Dendritic cell treated with granulocyte-macrophage colony-stimulating factor and Interleukin-4, amounts not matched to agents 40 ng/mL and 50 ng/mL, for 4 days (primary cell): ENCODE measurements at regions not wholly inside any gene's neighbourhood (a gene's known extent, or its start where the extent isn't known, plus 50 kb on each side); places are given as distances from the start of the nearest gene placed in this dataset.
A peak's percentile ranks its signal among the peaks of the same experiment; 100 is the strongest.

Experiments
- H3K27ac Mint-ChIP-seq: one replicate; pipeline ENCODE4 v1.8.0; 2022; ENCODE audit warnings: mild to moderate bottlenecking, mixed read lengths
- H3K27me3 Mint-ChIP-seq: one replicate; pipeline ENCODE4 v1.8.0; 2022; ENCODE audit warnings: mild to moderate bottlenecking, mixed read lengths
- H3K36me3 Mint-ChIP-seq: one replicate; pipeline ENCODE4 v1.8.0; 2022; ENCODE audit warnings: low read depth, mixed read lengths
- H3K4me1 Mint-ChIP-seq: one replicate; pipeline ENCODE4 v1.8.0; 2022; ENCODE audit warnings: low read depth, mixed read lengths
- H3K4me3 Mint-ChIP-seq: one replicate; pipeline ENCODE4 v1.8.0; 2022; ENCODE audit warnings: mild to moderate bottlenecking, moderate library complexity, mixed read lengths
- H3K9me3 Mint-ChIP-seq: one replicate; pipeline ENCODE4 v1.8.0; 2022; ENCODE audit warnings: mixed read lengths
- intact Hi-C: fragments of 100-400 bp; cut with micrococcal nuclease; formaldehyde crosslinking; loops from one replicate; pipeline ENCODE4 v1.15.0; 2022

DNA sequence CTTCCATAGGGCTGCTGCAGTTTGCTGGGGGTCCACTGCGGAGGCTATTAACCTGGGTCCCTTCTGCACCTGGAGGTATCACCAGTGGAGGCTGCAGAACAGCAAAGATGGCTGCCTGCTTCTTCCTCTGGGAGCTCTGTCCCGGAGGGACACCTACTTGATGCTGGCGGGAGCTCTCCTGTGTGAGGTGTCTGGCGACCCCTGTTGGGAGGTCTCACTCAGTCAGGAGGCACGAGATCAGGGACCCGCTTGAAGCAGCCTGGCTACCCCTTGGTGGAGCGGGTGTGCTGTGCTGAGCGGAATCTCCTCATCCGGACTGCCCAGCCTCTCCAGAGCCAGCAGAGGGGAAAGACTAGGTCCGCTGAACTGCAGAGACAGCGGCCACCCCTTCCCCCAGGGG lies 56.0 kb upstream of the CTXND1 start:
- intact Hi-C loops = no loop called here
- no peaks in the 10 kb centered on the region for H3K36me3 Mint-ChIP-seq
- H3K4me1 Mint-ChIP-seq = no peaks in the 10 kb centered on the region
- H3K4me3 Mint-ChIP-seq = no peak overlapping the region
- peaks cover 8% of the 10 kb centered on the region for H3K9me3 Mint-ChIP-seq
- no peak overlapping the region for H3K27ac Mint-ChIP-seq
- peaks cover 22% of the 10 kb centered on the region for H3K27me3 Mint-ChIP-seq

- Mint-ChIP-seq H3K4me1 (no peaks in the 10 kb centered on the region), H3K4me3 (no peak overlapping the region), H3K27me3 (peaks cover 22% of the 10 kb centered on the region), H3K9me3 (peaks cover 8% of the 10 kb centered on the region), H3K36me3 (no peaks in the 10 kb centered on the region), H3K27ac (no peak overlapping the region)
- intact Hi-C loops = no loop called here
Observed at GRCh38 chr15:80309769-80310384, 57.9 kb upstream of the CTXND1 start.

- H3K9me3 Mint-ChIP-seq = peaks cover 8% of the 10 kb centered on the region
- no peaks in the 10 kb centered on the region for H3K4me1 Mint-ChIP-seq
- no peak overlapping the region for H3K4me3 Mint-ChIP-seq
- H3K36me3 Mint-ChIP-seq = no peaks in the 10 kb centered on the region
- intact Hi-C loops = no loop called here
- no peak overlapping the region for H3K27ac Mint-ChIP-seq
- peaks cover 22% of the 10 kb centered on the region for H3K27me3 Mint-ChIP-seq
Observed at GRCh38 chr15:80310776-80311175, 58.8 kb upstream of the CTXND1 start.

- H3K9me3 Mint-ChIP-seq = peaks cover 6% of the 10 kb centered on the region
- H3K36me3 Mint-ChIP-seq = no peaks in the 10 kb centered on the region
- intact Hi-C loops = no loop called here
- H3K27me3 Mint-ChIP-seq = peaks cover 8% of the 10 kb centered on the region
- no peaks in the 10 kb centered on the region for H3K4me1 Mint-ChIP-seq
- H3K27ac Mint-ChIP-seq = no peak overlapping the region
- no peak overlapping the region for H3K4me3 Mint-ChIP-seq
Observed at GRCh38 chr15:80315289-80315987, 63.4 kb upstream of the CTXND1 start.

- Mint-ChIP-seq H3K9me3 (no peaks in the 10 kb centered on the region), H3K27me3 (peaks cover 11% of the 10 kb centered on the region), H3K4me1 (no peaks in the 10 kb centered on the region), H3K36me3 (no peaks in the 10 kb centered on the region), H3K27ac (no peak overlapping the region), H3K4me3 (no peak overlapping the region)
- intact Hi-C loops = no loop called here
Observed at GRCh38 chr15:80317389-80318182, 65.6 kb upstream of the CTXND1 start.

DNA sequence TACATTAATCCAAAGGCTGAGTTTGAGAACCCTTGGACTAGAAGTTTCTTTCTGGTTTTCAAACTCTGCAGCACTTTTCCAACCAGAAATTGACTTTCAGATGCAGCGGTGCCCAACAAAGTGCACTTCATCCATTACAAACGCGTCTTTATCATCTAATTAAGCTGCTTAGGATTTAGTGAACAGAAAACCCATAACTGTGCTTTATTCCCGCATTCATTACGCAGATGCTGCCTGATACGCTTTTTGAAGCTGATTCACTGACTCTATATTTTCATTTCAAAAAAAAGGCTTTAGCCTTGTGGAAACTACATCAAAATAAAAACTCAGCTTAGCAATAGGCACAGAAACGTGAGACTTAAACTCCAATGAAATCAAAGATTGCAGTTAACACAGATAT lies 69.8 kb upstream of the CTXND1 start:
- Mint-ChIP-seq H3K4me3 (no peak overlapping the region), H3K27ac (no peak overlapping the region), H3K4me1 (no peaks in the 10 kb centered on the region), H3K27me3 (peaks cover 13% of the 10 kb centered on the region), H3K36me3 (no peaks in the 10 kb centered on the region), H3K9me3 (peaks cover 12% of the 10 kb centered on the region)
- intact Hi-C loops = no loop called here

DNA sequence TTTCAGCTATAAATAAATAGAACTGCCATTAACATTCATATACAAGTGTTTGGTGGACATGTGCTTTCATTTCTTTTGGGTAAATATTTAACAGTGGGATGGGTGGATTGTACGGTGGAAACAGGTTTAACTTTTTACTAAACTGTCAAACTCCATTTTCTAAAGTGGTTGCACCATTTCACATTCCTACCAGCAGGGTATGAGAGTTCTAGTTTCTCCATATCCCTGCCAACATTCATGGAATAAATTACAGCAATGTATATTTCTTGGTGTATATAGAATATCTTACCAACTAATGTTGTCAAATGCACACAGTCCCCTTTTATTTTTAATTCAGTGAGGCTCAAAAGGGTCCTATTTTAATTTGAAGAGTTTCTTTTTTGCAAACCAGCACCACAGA lies 71.3 kb upstream of the CTXND1 start:
- Mint-ChIP-seq H3K27me3 (peaks cover 13% of the 10 kb centered on the region), H3K4me3 (no peak overlapping the region), H3K4me1 (peaks cover 6% of the 10 kb centered on the region), H3K9me3 (peaks cover 12% of the 10 kb centered on the region), H3K36me3 (no peaks in the 10 kb centered on the region), H3K27ac (no peak overlapping the region)
- intact Hi-C loops = no loop called here

GRCh38 chr15:80324545-80325080 lies 72.6 kb upstream of the CTXND1 start:
- intact Hi-C loops = no loop called here
- H3K27me3 Mint-ChIP-seq = peaks cover 10% of the 10 kb centered on the region
- no peak overlapping the region for H3K4me3 Mint-ChIP-seq
- peaks cover 12% of the 10 kb centered on the region for H3K9me3 Mint-ChIP-seq
- H3K4me1 Mint-ChIP-seq = peaks cover 12% of the 10 kb centered on the region
- H3K36me3 Mint-ChIP-seq = no peaks in the 10 kb centered on the region
- H3K27ac Mint-ChIP-seq = no peak overlapping the region

- Mint-ChIP-seq H3K36me3 (no peaks in the 10 kb centered on the region), H3K27ac (no peak overlapping the region), H3K27me3 (peaks cover 8% of the 10 kb centered on the region), H3K4me3 (no peak overlapping the region), H3K4me1 (peaks cover 12% of the 10 kb centered on the region), H3K9me3 (peaks cover 12% of the 10 kb centered on the region)
- intact Hi-C loops = no loop called here
Observed at GRCh38 chr15:80325206-80325605, 73.2 kb upstream of the CTXND1 start.

DNA sequence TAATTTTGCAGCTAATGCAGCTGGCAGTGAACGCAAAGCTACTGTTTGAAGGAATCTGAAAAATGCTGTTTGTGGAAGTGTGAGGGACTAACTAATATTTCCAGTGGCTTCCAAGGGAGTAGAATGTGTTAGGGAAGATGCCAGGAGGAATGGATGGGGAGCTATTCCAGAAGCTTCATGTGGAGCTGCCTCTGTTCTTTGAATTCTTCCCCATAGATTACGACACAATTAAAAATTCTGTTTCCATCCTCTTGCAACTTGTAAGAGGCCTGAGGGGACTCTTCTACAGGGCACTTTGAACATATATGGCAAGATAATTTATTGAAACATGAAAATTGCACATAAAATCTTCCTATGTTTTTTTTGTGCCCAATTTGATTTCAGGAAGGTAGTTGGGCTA lies 74.3 kb upstream of the CTXND1 start:
- peaks cover 12% of the 10 kb centered on the region for H3K4me1 Mint-ChIP-seq
- peaks cover 4% of the 10 kb centered on the region for H3K27me3 Mint-ChIP-seq

GRCh38 chr15:80328496-80328895 lies 75.7 kb upstream of the ARNT2 start:
- Mint-ChIP-seq H3K27ac (peak overlapping the region; percentile 0), H3K9me3 (peaks cover 4% of the 10 kb centered on the region), H3K27me3 (peaks cover 5% of the 10 kb centered on the region), H3K36me3 (no peaks in the 10 kb centered on the region), H3K4me1 (peaks cover 23% of the 10 kb centered on the region), H3K4me3 (no peak overlapping the region)
- intact Hi-C loops = no loop called here

More for the DNA sequence above, 74.3 kb upstream of the CTXND1 start:
- intact Hi-C loops = no loop called here
- Mint-ChIP-seq H3K27ac (no peak overlapping the region), H3K36me3 (no peaks in the 10 kb centered on the region), H3K4me3 (no peak overlapping the region), H3K9me3 (peaks cover 12% of the 10 kb centered on the region)

GRCh38 chr15:80331886-80332406 lies 72.2 kb upstream of the ARNT2 start:
- H3K27me3 Mint-ChIP-seq = peaks cover 17% of the 10 kb centered on the region
- H3K27ac Mint-ChIP-seq = no peak overlapping the region
- no peaks in the 10 kb centered on the region for H3K9me3 Mint-ChIP-seq
- peaks cover 40% of the 10 kb centered on the region for H3K4me1 Mint-ChIP-seq
- H3K4me3 Mint-ChIP-seq = no peak overlapping the region
- intact Hi-C loops = no loop called here
- no peaks in the 10 kb centered on the region for H3K36me3 Mint-ChIP-seq

DNA sequence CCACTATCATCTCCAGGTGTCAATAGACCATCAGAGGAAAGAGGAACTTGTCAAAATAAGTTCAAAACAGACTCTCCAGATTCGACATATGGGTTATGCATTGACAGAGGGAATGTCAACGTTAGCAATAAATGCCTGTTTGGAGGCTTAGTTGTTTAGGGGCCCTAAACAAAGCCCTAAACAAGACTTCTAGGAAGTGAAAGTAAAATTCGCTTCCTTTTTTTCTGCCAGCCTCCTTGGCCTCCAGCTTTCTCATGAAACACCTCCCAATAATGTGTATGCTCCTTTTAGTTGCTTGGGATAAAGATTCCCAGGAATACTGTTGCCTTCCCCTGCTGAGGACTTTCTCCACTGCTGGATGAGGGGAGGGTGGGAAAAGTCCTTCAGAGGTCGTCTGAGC lies 70.9 kb upstream of the ARNT2 start:
- Mint-ChIP-seq H3K27me3 (peaks cover 20% of the 10 kb centered on the region), H3K4me3 (no peak overlapping the region), H3K36me3 (no peaks in the 10 kb centered on the region)

GRCh38 chr15:80334521-80334920 lies 69.7 kb upstream of the ARNT2 start:
- Mint-ChIP-seq H3K4me3 (no peak overlapping the region), H3K27ac (no peak overlapping the region), H3K9me3 (no peaks in the 10 kb centered on the region), H3K27me3 (peaks cover 22% of the 10 kb centered on the region), H3K4me1 (peaks cover 28% of the 10 kb centered on the region), H3K36me3 (no peaks in the 10 kb centered on the region)
- intact Hi-C loops = no loop called here

More for the DNA sequence above, 70.9 kb upstream of the ARNT2 start:
- Mint-ChIP-seq H3K4me1 (peaks cover 34% of the 10 kb centered on the region), H3K27ac (no peak overlapping the region), H3K9me3 (no peaks in the 10 kb centered on the region)
- intact Hi-C loops = no loop called here
